GM12872 (cell line): ENCODE measurements at regions not wholly inside any gene's neighbourhood (a gene's known extent, or its start where the extent isn't known, plus 50 kb on each side); places are given as distances from the start of the nearest gene placed in this dataset.

ENCODE experiments used
- TF ChIP-seq, protein P1 (sequence below): IDR thresholded peaks from 3 replicates; pipeline ENCODE4 v1.5.1; 2011; ENCODE audit warnings: low read depth, mild to moderate bottlenecking, low read length, moderate library complexity; ENCODE audit not compliant: insufficient read depth

DNA sequence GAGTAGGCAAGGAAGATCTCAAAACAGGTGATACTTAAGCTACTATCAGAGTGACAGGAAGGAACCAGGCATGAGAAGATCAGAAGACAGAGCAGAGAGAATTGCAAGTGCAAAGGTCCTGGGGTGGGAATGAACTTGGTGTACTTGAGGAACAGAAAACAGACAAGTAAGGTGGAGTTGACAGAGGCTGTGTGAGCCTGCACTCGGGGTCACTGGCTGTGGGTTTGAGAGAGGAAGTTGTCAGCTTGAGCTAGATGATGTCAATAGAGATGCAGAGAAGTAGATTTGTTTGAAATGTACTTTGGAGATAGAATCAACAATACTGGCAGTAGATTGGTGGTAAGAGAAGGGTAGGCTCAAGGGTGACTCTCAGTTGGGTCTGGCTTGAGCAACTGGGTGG, 209.5 kb downstream of the CLIC5 start:
- TF ChIP-seq, protein P1, sequence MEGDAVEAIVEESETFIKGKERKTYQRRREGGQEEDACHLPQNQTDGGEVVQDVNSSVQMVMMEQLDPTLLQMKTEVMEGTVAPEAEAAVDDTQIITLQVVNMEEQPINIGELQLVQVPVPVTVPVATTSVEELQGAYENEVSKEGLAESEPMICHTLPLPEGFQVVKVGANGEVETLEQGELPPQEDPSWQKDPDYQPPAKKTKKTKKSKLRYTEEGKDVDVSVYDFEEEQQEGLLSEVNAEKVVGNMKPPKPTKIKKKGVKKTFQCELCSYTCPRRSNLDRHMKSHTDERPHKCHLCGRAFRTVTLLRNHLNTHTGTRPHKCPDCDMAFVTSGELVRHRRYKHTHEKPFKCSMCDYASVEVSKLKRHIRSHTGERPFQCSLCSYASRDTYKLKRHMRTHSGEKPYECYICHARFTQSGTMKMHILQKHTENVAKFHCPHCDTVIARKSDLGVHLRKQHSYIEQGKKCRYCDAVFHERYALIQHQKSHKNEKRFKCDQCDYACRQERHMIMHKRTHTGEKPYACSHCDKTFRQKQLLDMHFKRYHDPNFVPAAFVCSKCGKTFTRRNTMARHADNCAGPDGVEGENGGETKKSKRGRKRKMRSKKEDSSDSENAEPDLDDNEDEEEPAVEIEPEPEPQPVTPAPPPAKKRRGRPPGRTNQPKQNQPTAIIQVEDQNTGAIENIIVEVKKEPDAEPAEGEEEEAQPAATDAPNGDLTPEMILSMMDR = no peak

DNA sequence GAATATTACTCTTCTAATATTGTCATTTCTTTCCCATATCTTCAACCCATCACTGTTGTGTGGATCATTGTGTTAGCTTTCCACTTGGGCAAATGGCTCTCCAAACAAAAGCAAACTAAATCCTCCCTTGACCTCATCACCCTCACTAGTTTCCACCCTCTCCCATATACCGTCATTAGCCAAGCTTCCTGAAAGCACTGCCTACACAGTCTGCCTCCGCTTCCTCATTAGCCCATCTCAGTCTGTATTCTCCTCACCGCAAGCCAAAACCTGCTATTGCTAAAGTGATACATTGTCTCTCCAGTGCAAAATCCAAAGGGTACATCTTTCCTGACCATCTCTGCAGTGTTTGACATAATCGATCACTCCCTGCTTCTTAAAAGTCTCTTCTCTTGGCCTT, 212.6 kb downstream of the CLIC5 start:
- TF ChIP-seq, protein P1 = no peak

DNA sequence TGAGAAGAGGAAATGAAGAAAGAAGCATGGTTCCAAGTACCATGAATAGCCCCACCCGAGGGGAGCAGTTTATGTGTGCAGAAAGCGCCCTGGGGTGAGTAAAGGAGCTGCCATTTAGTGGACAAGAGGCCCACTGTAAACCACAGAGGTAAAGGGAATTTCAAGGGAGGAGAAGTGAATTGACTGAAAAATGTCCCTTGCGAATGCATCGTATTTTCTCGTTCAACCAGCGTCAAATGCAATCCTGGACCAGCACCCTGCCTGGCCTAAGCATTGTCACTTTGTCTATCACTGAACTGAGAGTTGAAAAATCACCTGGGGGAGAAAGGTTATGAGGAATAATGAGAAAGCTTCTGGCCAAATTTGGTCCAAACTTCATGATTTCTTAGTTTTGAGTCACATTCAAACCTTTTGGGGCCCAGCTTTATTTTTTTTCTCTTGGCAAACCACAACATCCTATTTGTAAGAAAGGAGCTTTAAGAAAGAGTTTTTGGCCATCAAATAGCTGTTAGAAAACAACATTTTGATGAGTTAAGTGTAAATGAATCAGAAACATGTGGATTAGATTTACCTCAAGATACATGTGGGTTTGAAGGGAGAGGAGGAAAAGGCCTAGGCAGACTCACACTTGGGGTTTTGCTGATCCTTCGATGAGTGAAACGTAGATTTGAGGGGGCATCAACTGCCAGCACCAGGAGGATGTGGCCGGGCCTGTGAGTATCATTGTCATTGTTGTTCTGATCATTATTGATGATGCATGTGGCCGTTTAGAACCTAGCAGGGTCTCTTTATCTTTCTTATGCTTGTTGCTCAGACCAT, 214.0 kb downstream of the CLIC5 start:
- TF ChIP-seq, protein P1 = no peak

DNA sequence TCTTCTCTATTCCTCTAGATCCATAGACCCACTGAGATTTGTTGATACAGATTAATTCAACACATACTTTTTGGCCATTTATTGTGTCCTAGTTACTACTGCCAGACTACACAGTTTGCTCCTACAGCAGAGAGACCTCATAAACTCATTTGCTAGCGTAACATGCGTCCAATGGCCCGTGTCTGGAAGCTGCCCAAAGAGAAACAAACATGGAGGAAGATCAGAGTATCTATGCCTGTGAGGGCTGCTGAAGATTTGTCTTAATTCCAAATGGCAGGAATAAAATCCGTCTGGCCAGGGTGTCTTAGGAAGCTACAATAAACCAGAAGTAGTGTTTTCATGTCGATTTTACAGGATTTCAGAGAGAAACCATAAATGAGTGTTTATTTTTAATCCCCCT, 214.7 kb downstream of the CLIC5 start:
- TF ChIP-seq, protein P1 = no peak

DNA sequence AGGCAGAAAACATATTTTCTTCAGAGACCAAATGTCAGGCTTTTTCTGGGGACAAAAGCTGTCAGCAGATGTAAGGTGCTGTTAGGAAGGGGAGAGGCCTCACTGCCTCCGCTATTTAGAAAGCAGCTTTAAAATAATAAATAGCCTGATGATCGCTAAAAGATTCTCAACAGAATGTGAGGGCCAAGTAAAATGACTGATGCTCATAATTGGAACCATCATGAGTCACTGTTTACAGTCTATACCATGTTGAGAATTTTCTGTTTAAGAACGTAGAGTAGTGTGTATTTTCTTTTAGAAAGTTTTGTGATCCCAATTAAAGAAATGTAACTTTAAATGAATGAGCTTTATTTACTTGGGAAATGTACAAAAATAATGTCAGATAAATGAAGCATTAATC, 220.0 kb downstream of the CLIC5 start:
- TF ChIP-seq, protein P1 = no peak

DNA sequence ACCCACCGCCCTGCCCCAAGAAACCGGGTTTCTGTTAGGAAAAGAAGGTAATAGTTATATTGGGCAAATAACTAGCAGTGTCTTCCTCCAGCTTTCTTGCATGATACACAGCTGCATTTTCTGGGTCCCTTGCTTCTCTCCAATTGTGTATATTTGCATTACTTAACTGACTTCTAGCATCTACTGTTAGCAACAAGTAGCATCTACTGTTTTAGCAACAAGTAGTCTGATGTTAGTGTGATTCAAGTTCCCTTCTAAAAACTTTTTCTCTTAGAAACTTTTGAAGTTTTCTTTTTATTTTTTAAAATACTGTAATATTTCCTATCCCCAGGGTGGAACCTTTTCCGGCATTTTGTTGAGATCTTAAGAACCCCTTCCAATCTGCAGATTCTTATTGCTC, 221.2 kb downstream of the CLIC5 start:
- TF ChIP-seq, protein P1 = no peak

DNA sequence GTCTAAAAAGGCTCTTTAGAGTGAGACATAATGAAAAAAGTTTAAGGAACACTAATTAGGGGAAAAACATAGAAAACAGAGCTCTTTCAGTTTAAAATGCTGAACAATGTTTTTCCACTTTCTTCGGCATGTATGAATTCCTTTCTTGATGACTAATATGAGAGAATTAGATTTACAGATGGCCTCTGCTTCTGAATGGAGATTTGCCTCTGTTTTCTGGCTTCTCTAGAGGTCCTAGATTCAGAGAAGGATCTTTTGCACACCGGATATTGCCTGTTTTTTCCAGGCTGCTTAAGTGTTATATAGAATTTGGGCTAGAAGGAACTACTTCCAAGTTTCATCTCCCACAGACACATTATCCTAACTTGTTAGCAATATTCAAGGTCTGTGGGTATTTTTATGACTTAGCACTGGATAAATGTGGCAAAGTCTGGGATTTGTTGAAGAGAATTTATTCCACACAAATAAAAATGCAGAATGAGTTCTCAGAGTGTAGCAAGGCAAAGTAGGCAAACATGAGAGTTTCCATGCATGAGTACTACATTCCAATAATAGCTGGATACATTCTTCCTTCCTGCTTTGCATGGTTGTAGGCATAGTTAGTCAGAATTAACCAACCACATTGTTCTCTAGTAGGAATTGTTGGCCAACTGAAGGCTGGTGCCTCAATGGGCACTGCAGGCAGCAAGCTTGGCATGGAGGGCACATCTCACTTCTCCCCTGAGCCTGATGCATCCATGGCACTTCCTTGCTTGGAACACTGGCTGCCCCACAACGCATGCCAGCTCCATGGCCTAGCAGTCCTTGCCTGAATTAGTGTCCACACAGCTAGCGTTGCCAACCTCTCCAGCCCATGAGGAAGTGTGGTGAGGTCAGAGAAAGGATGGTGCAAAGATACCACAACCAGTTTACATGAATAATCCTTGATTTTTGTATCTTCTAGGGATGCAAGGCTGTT, 224.2 kb downstream of the CLIC5 start:
- TF ChIP-seq, protein P1 = no peak
